A673 (cell line): ENCODE measurements at regions not wholly inside any gene's neighbourhood (a gene's known extent, or its start where the extent isn't known, plus 50 kb on each side); places are given as distances from the start of the nearest gene placed in this dataset.

Experiments
- EZH2 ChIP-seq: fragments of 200-600 bp; sonication (generic); IDR thresholded peaks from 2 replicates; pipeline ENCODE4 v1.6.1; 2017; ENCODE audit warnings: borderline replicate concordance, low read depth, mild to moderate bottlenecking, mixed read lengths, antibody characterized with exemption, low read length; ENCODE audit not compliant: poor library complexity, severe bottlenecking
- TF ChIP-seq, protein P1 (sequence below): fragments of 300-800, 200-600 bp; sonication (generic); conservative IDR thresholded peaks from 2 replicates; pipeline ENCODE4 v1.5.1; 2017; ENCODE audit warnings: low read depth, mild to moderate bottlenecking, antibody characterized with exemption, low read length, moderate library complexity, mixed read lengths

- TF ChIP-seq, protein P1, sequence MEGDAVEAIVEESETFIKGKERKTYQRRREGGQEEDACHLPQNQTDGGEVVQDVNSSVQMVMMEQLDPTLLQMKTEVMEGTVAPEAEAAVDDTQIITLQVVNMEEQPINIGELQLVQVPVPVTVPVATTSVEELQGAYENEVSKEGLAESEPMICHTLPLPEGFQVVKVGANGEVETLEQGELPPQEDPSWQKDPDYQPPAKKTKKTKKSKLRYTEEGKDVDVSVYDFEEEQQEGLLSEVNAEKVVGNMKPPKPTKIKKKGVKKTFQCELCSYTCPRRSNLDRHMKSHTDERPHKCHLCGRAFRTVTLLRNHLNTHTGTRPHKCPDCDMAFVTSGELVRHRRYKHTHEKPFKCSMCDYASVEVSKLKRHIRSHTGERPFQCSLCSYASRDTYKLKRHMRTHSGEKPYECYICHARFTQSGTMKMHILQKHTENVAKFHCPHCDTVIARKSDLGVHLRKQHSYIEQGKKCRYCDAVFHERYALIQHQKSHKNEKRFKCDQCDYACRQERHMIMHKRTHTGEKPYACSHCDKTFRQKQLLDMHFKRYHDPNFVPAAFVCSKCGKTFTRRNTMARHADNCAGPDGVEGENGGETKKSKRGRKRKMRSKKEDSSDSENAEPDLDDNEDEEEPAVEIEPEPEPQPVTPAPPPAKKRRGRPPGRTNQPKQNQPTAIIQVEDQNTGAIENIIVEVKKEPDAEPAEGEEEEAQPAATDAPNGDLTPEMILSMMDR = no peak
- TF ChIP-seq EZH2 = no peak
Observed at GRCh38 chr7:41869091-41869490, 166.2 kb upstream of the INHBA start.
